ENCODE measurements at regions not wholly inside any gene's neighbourhood (a gene's known extent, or its start where the extent isn't known, plus 50 kb on each side); places are given as distances from the start of the nearest gene placed in this dataset.
A peak's percentile ranks its signal among the peaks of the same experiment; 100 is the strongest.

GRCh38 chr1:234755449-234755863 lies 145.5 kb upstream of the IRF2BP2 start (continued):
- TF ChIP-seq NRF1 (conservative IDR thresholded peaks at IDR 0.05 in 1 of 2, IDR thresholded peaks at IDR 0.05 in 1 of 2) (peak in 1 of 2 experiments; percentile 25; a peak in 1 of 4 replicates), ZNF408 (CRISPR knock-in tag; IDR thresholded peaks at IDR 0.05; ENCODE audit: low read depth) (no peak), BRD9 (IDR thresholded peaks at IDR 0.05; ENCODE audit: low read depth, partially characterized antibody) (no peak), CREBBP (IDR thresholded peaks at IDR 0.05; ENCODE audit: low read depth, low read length) (no peak), CBX8 (IDR thresholded peaks at IDR 0.05; ENCODE audit: borderline replicate concordance, extremely low read depth, low read depth, low read length, poor library complexity, severe bottlenecking) (no peak), TBL1XR1 (IDR thresholded peaks at IDR 0.05; ENCODE audit: low read length in 2 of 2) (peak in 1 of 2 experiments; percentile 27; a peak in 1 of 4 replicates), NKRF (IDR thresholded peaks at IDR 0.05; ENCODE audit: borderline replicate concordance) (no peak), FOXA1 (IDR thresholded peaks at IDR 0.05; ENCODE audit: borderline replicate concordance) (no peak), HNRNPUL1 (IDR thresholded peaks at IDR 0.05; ENCODE audit: low read length) (no peak), ZNF407 (IDR thresholded peaks at IDR 0.05; ENCODE audit: low read depth) (no peak), STAT5A (IDR thresholded peaks at IDR 0.05; ENCODE audit: borderline replicate concordance, low read length) (no peak), RCOR1 (IDR thresholded peaks at IDR 0.05; ENCODE audit: borderline replicate concordance in 1 of 2, low read depth in 2 of 2, low read length in 2 of 2) (peak in 1 of 2 experiments; percentile 84; a peak in 2 of 4 replicates), TAF15 (IDR thresholded peaks at IDR 0.05; ENCODE audit: low read depth, low read length) (no peak)
- TF ChIP-seq, protein P1, sequence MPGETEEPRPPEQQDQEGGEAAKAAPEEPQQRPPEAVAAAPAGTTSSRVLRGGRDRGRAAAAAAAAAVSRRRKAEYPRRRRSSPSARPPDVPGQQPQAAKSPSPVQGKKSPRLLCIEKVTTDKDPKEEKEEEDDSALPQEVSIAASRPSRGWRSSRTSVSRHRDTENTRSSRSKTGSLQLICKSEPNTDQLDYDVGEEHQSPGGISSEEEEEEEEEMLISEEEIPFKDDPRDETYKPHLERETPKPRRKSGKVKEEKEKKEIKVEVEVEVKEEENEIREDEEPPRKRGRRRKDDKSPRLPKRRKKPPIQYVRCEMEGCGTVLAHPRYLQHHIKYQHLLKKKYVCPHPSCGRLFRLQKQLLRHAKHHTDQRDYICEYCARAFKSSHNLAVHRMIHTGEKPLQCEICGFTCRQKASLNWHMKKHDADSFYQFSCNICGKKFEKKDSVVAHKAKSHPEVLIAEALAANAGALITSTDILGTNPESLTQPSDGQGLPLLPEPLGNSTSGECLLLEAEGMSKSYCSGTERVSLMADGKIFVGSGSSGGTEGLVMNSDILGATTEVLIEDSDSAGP (CRISPR knock-in tag; IDR thresholded peaks at IDR 0.05): no peak
- TF ChIP-seq, protein P2, sequence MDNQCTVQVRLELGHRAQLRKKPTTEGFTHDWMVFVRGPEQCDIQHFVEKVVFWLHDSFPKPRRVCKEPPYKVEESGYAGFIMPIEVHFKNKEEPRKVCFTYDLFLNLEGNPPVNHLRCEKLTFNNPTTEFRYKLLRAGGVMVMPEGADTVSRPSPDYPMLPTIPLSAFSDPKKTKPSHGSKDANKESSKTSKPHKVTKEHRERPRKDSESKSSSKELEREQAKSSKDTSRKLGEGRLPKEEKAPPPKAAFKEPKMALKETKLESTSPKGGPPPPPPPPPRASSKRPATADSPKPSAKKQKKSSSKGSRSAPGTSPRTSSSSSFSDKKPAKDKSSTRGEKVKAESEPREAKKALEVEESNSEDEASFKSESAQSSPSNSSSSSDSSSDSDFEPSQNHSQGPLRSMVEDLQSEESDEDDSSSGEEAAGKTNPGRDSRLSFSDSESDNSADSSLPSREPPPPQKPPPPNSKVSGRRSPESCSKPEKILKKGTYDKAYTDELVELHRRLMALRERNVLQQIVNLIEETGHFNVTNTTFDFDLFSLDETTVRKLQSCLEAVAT (IDR thresholded peaks at IDR 0.05): no peak

All from K562 (cell line).